ENCODE measurements at regions not wholly inside any gene's neighbourhood (a gene's known extent, or its start where the extent isn't known, plus 50 kb on each side); places are given as distances from the start of the nearest gene placed in this dataset.

DNA sequence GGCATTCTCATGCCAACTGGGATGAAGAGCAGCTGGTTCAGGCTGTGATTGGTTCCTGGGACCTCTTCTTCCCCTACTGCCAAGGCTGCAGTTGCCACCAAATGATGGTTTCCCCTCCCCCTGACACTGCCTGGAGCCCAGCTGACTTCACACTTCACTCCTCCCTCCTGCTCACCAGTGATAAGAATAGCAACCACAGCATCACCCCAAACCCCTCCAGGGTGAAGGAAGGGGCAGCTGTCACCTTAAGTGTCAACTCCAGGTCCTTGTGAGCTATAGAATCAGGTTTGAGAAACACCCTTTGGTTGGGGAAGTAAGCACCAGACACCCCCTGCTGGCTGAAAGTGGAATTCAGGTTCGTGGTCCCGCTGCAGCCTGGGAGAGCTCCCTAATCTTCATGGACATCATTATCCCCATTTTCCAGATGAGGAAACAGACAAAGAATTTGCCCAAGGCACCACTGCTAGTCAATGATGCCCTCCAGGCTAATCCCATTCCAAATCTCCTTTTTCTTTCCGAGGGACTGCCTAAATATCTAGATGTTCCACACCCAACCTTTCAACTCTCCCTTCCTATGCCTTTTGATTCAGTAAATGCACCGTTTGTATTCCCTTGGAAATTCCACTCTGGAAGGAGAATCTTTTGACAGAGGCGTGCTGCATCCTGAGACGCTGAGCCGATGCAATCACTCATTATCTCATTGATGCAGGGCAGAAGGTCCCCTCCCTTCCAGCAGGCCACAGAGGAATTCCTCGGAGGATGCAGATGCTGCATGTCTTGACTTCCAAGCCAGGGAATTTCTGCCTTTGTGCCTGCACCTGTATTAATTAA, 50.6 kb upstream of the UQCRFS1 start:
- DNase-seq (ENCODE audit: low read depth, low spot score): peak; percentile 56

DNA sequence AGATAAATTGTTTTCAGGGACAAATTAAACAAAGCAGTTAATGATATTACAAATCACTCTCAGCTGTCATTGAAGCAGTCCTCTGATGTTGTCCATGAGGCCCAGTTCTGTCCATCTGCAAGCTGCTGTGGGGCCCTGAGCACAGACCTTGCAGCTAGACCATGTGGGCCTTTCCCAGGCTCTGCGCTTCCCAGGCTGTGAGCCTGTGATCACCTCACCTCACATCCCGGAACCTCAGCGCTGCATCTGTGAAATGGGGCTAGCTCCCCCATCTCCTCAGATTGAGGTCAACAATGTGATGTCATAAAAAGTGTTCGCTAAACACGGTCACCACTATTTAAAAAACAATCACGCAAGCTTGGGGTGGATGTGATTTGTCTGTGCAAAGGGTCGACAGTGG, 51.9 kb upstream of the UQCRFS1 start:
- DNase-seq (ENCODE audit: low read depth, low spot score): no peak

DNA sequence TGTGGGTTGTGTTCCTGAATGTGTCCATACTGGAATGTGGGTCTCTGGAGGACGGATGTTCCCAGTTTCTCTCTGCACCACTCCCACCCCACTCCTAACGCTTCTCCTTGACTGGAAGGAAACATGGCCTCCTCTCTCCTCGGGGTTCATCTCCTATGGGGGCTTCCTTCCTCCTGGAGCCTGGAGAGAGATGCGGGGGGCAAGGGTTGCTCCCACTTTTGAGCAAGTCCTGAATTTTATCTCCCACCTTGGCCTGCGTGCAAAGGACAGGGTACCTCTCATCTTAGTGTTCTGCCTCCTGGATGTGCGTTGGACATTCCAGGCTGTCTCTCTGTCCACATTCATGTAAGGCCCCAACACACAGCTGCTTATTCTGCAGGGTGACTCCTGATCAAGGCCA, 52.5 kb upstream of the UQCRFS1 start:
- no peak for DNase-seq (ENCODE audit: low read depth, low spot score)

DNA sequence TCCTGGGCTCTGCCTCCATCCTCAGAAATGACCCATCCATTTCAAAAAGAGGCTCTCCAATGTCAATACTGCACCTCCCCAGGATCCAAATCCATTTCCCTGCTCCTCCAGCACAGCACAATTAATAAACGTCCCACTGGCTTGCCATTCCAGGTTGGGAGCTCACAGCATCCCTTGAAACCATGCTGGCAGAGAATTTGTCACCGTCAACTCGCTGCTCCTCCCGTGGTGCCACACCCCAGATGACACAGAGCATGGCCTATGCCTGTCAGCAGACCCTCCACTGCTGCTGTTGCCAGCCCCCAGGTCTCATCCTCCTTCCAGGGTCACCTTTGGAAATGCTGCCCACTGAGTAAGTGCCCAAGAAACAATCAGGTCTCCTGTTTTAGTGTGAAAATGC, 53.0 kb upstream of the UQCRFS1 start:
- no peak for DNase-seq (ENCODE audit: low read depth, low spot score)

GRCh38 chr19:29266603-29267002, 53.7 kb upstream of the UQCRFS1 start:
- no peak for DNase-seq (ENCODE audit: low read depth, low spot score)

- no peak for DNase-seq (ENCODE audit: low read depth, low spot score)
Measured at GRCh38 chr19:29267701-29268100, 54.8 kb upstream of the UQCRFS1 start.

GRCh38 chr19:29268103-29268502, 55.2 kb upstream of the UQCRFS1 start:
- DNase-seq (ENCODE audit: low read depth, low spot score): no peak

DNA sequence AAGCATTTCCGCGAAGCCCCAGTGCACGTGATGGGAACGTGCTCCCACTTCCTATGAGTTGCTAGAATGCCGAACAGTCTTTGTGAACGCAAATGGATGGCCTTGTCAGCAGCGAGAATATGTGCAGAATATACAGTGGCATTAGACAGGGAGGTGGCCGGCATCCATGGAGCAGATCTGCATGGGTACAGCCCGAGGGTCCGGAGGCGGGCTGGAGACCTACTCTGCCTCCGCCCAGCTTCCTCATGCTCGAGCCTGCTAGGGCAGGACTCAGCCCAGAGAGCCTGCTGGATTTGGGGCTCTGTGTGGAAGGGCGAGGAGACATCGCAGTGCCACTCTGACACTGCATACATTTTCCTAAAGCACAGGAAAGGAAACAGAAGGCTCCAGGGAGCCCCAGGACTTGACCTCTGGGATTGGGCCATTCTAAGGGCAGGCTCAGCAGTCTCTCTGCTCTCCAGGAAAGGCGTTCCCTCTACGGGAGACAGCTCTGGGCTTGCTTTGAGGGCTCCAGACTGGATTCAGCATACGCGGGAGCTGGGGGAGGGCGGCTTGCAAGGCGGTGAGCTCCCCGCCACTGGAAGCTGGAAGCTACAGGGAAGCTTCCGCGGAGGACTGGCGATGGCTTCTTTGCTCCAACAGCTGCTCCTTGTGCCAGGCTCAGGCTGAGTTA, 55.9 kb upstream of the UQCRFS1 start:
- no peak for DNase-seq (ENCODE audit: low read depth, low spot score)

DNA sequence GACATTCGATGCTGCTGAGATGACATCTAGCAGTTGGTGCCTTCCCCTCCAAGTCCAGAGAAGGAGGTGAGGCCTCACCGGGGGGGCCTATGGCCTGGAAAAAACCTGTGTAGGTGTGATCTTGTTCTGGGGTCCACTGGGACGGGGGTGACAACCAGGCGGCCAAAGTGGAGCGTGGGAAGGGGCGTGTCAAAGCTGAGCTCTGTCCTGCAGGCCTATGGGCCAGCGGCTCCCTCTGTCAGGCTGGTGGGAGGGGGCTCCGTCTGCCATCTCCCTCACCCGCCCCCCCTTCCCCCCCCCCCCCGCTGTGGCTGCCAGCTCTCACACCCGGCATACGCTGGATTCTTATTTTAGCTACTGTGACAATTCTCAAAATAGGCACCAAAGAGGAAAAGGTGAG, 56.7 kb upstream of the UQCRFS1 start:
- no peak for DNase-seq (ENCODE audit: low read depth, low spot score)

DNA sequence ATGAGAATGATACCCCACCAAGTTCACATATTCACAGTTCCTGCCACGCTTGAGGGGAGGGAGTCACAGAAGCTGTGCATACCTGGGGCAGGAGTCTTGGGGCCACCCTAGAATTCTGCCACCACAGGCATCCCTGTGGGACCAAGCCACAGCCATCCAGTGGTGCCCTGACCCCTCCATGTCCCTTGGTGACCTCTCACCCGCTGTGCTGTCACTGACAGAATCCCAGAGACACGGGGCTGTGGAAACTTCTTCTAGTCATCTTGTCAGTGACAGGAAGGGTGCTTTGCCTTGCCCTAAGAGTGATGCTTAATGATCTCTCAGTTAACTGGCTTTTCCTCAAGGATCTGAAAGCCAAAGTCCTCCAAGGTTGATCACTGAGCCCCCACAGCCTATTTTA, 58.4 kb upstream of the UQCRFS1 start:
- no peak for DNase-seq (ENCODE audit: low read depth, low spot score)

DNA sequence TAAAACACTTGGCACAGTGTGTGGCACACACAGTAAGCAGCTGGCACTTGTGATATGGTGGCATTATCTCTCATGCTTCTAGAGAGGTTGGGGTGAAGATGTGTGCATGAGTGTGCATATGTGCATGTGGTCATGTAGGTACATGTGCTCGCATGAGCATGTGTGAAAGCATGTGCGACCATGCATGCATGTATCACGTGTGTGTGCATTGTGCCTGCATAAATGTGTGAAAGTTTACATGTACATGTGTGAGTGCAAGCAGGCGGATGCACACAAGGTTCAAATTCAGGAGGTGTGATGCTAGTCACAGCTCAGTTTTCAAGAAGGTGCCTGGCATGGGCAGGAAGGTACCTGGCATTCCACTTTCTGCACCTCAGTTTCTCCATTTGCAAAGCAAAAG, 59.0 kb upstream of the UQCRFS1 start:
- no peak for DNase-seq (ENCODE audit: low read depth, low spot score)

- DNase-seq (ENCODE audit: low read depth, low spot score): no peak
Measured at GRCh38 chr19:29273000-29273640, 60.2 kb upstream of the UQCRFS1 start.

GRCh38 chr19:29275266-29275665, 62.3 kb upstream of the UQCRFS1 start:
- DNase-seq (ENCODE audit: low read depth, low spot score): no peak

DNA sequence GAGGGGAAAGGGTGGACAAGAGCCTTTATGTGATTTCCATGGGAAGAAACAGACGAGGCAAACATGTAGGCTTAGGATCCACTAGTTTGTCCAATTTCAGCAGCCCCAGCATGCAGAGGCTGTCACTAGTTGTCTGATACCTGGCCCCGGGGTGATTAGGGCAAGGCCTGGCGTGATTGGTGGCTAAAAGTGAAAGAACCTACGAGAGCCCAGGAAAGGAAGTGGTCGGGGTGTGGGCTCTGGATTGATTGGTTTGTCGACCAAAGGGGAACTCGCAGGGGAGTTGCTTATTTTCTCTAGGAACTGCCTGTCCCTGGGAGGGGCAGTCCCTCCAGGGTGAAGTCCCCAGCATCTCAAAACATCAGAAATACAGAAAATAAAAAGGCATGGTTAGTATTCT, 64.2 kb upstream of the UQCRFS1 start:
- DNase-seq (ENCODE audit: low read depth, low spot score): no peak

DNA sequence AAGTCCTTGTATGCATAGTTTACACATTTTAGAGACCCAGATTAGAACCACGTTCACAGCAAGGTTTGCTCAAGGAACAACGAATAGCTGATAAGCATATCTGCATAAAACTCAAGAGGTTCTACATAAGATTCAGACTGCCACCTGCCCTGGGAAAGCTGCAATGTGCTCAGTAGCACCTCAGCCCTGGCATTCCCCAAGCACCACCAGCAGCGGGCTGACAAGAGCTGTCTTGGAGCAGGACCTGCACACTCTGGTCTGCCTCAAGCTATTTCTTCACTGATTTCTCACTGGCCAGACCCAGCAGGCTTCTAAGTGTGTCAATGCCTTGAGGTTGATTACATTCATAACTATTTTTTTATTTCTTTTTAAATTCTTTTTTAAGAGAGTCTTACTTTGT, 65.8 kb upstream of the UQCRFS1 start:
- DNase-seq (ENCODE audit: low read depth, low spot score): no peak

GRCh38 chr19:29283366-29283765, 70.4 kb upstream of the UQCRFS1 start:
- no peak for DNase-seq (ENCODE audit: low read depth, low spot score)

GRCh38 chr19:29285187-29285687, 72.3 kb upstream of the UQCRFS1 start:
- no peak for DNase-seq (ENCODE audit: low read depth, low spot score)

- no peak for DNase-seq (ENCODE audit: low read depth, low spot score)
Measured at GRCh38 chr19:29285878-29286277, 72.9 kb upstream of the UQCRFS1 start.

- no peak for DNase-seq (ENCODE audit: low read depth, low spot score)
Measured at GRCh38 chr19:29287061-29287460, 74.1 kb upstream of the UQCRFS1 start.

DNA sequence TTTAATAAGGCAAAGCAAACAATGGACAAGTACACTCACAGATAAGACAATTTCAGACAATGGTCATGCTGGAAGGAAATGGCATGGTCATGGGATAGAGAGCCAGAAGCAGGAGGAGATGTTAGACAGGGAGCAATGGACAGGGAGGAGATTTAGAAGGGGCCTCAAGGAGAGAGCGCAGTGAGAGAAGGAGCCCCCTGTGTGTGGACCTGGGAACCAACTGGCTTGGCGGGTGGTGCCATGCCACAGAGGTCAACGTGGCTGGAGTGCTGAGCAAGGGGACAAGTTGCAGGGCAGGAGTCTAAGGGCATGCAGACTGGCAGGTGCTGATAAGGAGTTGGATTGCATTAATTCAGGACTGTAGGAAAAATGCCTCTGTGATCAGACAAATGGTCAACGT, 75.3 kb upstream of the UQCRFS1 start:
- no peak for DNase-seq (ENCODE audit: low read depth, low spot score)

DNA sequence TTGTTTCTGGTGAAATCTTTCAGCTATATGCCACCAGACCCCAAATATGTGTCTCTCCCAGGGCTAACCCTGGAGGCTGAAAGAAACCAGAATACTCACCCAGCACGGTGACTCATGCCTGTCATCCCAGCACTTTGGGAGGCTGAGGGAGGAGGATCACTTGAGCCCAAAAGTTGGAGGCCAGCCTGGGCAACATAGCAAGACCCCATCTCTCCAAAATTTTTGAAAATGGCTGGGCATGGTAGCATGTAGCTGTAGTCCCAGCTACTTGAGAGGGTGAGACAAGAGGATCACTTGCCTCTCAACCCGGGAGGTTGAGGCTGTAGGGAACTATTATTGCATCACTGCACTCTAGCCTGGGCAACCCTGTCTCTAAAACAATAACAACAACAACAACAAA, 76.1 kb upstream of the UQCRFS1 start:
- DNase-seq (ENCODE audit: low read depth, low spot score): no peak

DNA sequence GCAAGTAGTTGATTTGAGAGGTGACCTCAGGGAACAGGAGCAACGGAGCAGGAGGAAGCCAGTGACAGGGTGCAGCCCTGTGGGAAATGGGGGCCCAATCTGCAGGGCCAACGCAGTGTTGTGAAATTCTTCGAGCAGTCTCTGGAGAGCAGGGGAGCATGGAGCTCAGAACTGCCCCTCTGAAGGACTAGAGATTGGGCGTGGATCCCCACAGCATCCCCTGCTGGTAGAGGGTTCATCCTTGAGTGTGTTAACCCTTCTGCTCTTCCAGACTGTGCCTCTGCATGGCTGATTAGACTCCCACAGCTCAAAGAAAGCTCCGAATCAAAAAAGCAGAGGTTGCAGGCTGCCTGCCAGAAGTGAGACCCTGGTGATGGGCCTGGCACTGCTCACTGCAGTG, 77.9 kb upstream of the UQCRFS1 start:
- no peak for DNase-seq (ENCODE audit: low read depth, low spot score)

DNA sequence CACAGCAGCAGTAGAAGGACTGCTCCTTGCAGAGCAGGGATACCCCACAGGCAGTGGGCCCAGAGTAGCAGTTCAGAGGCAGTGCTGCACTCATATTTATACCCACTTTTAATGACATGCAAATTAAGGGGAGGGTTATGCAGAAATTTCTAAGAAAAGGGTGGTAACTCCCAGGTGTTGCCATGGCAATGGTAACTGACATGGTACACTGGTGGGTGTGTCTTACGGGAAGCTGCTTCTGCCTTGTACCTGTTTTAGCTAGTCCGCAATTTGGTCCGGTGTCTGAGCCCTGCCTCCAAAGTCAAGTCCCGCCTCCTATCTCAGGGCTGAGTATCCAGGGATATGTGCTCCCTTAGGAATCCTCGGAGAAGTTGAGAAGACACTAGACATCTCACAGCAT, 79.2 kb upstream of the UQCRFS1 start:
- DNase-seq (ENCODE audit: low read depth, low spot score): no peak

All from astrocyte of the hippocampus (primary cell).